ENCODE measurements at regions not wholly inside any gene's neighbourhood (a gene's known extent, or its start where the extent isn't known, plus 50 kb on each side); places are given as distances from the start of the nearest gene placed in this dataset.
A peak's percentile ranks its signal among the peaks of the same experiment; 100 is the strongest.

GRCh38 chr22:27404441-27404840 is 397.1 kb downstream of the MN1 start:
- no peak overlapping the region for H2AFZ ChIP-seq
- no peak for TF ChIP-seq CTCF (IDR thresholded peaks at IDR 0.05)
- no peak overlapping the region for H3K27ac ChIP-seq
- no peaks in the 10 kb centered on the region for H3K4me1 ChIP-seq
- no peaks in the 10 kb centered on the region for H3K27me3 ChIP-seq (ENCODE audit: control insufficient read depth, insufficient read depth, low read length)
- H3K4me3 ChIP-seq (ENCODE audit: low read depth, low read length) = no peak overlapping the region
- H3K9me3 ChIP-seq (ENCODE audit: control insufficient read depth, low read length) = no peaks in the 10 kb centered on the region
- H3K4me2 ChIP-seq (ENCODE audit: low read length) = no peak overlapping the region
- H3K9ac ChIP-seq = no peak overlapping the region
- no peaks in the 10 kb centered on the region for H3K79me2 ChIP-seq
- H3K36me3 ChIP-seq (ENCODE audit: control insufficient read depth, insufficient read depth, low read length) = no peaks in the 10 kb centered on the region

- TF ChIP-seq CTCF (IDR thresholded peaks at IDR 0.05) = peak; percentile 43
- H3K4me2 ChIP-seq (ENCODE audit: low read length) = no peak overlapping the region
Observed at GRCh38 chr22:27405672-27406388, 395.7 kb downstream of the MN1 start.

GRCh38 chr22:27406389-27406861 is 395.1 kb downstream of the MN1 start:
- no peak overlapping the region for H3K4me2 ChIP-seq (ENCODE audit: low read length)
- TF ChIP-seq CTCF (IDR thresholded peaks at IDR 0.05) = no peak
- no peaks in the 10 kb centered on the region for H3K4me1 ChIP-seq
- no peak overlapping the region for H3K9ac ChIP-seq
- no peaks in the 10 kb centered on the region for H3K36me3 ChIP-seq (ENCODE audit: control insufficient read depth, insufficient read depth, low read length)
- H3K27me3 ChIP-seq (ENCODE audit: control insufficient read depth, insufficient read depth, low read length) = no peaks in the 10 kb centered on the region
- H3K4me3 ChIP-seq (ENCODE audit: low read depth, low read length) = no peak overlapping the region
- no peaks in the 10 kb centered on the region for H3K9me3 ChIP-seq (ENCODE audit: control insufficient read depth, low read length)
- no peaks in the 10 kb centered on the region for H3K79me2 ChIP-seq
- no peak overlapping the region for H2AFZ ChIP-seq
- H3K27ac ChIP-seq = no peak overlapping the region

More at GRCh38 chr22:27405672-27406388, 395.7 kb downstream of the MN1 start:
- H3K4me1 ChIP-seq = no peaks in the 10 kb centered on the region
- no peak overlapping the region for H3K27ac ChIP-seq
- no peaks in the 10 kb centered on the region for H3K9me3 ChIP-seq (ENCODE audit: control insufficient read depth, low read length)
- no peak overlapping the region for H3K9ac ChIP-seq
- H3K79me2 ChIP-seq = no peaks in the 10 kb centered on the region
- H3K36me3 ChIP-seq (ENCODE audit: control insufficient read depth, insufficient read depth, low read length) = no peaks in the 10 kb centered on the region
- H2AFZ ChIP-seq = no peak overlapping the region
- H3K27me3 ChIP-seq (ENCODE audit: control insufficient read depth, insufficient read depth, low read length) = no peaks in the 10 kb centered on the region
- no peak overlapping the region for H3K4me3 ChIP-seq (ENCODE audit: low read depth, low read length)

GRCh38 chr22:27407369-27407985 is 394.1 kb downstream of the MN1 start:
- Histone ChIP-seq H2AFZ (no peak overlapping the region), H3K9me3 (ENCODE audit: control insufficient read depth, low read length) (no peaks in the 10 kb centered on the region), H3K79me2 (no peaks in the 10 kb centered on the region), H3K9ac (no peak overlapping the region), H3K4me3 (ENCODE audit: low read depth, low read length) (no peak overlapping the region), H3K27ac (no peak overlapping the region), H3K27me3 (ENCODE audit: control insufficient read depth, insufficient read depth, low read length) (no peaks in the 10 kb centered on the region), H3K36me3 (ENCODE audit: control insufficient read depth, insufficient read depth, low read length) (no peaks in the 10 kb centered on the region), H3K4me1 (no peaks in the 10 kb centered on the region), H3K4me2 (ENCODE audit: low read length) (no peak overlapping the region)
- no peak for TF ChIP-seq CTCF (IDR thresholded peaks at IDR 0.05)
